ENCODE measurements at regions not wholly inside any gene's neighbourhood (a gene's known extent, or its start where the extent isn't known, plus 50 kb on each side); places are given as distances from the start of the nearest gene placed in this dataset.

DNA sequence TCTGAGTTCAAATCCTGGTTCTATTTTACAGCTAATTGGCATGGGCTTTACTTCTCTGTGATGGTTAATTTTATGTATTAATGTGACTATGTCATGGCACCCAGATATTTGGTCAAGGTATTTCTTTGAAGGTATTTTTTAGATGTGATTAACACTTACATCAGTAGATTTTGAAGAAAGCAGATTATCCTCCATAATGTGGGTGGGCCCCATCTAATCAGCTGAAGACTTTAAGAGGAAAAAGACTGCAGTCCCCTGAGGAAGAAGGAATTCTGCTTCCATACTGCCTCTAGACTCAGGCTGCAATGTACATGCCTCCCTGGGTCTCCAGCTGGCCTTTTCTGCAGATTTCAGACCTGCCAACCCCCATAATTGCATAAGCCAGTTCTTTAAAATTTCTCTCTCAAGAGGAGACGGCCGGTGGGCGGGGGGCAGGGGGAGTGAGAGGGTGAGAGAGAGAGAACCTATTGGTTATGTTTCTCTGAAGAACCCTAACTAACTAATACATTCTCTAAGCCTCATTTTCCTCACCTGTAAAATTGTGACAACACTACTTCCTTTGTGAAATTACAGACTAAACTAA is 338.2 kb upstream of the PRDM1 start:
- TF ChIP-seq POLR2A (IDR thresholded peaks at IDR 0.05) = no peak
- TF ChIP-seq, protein P1, sequence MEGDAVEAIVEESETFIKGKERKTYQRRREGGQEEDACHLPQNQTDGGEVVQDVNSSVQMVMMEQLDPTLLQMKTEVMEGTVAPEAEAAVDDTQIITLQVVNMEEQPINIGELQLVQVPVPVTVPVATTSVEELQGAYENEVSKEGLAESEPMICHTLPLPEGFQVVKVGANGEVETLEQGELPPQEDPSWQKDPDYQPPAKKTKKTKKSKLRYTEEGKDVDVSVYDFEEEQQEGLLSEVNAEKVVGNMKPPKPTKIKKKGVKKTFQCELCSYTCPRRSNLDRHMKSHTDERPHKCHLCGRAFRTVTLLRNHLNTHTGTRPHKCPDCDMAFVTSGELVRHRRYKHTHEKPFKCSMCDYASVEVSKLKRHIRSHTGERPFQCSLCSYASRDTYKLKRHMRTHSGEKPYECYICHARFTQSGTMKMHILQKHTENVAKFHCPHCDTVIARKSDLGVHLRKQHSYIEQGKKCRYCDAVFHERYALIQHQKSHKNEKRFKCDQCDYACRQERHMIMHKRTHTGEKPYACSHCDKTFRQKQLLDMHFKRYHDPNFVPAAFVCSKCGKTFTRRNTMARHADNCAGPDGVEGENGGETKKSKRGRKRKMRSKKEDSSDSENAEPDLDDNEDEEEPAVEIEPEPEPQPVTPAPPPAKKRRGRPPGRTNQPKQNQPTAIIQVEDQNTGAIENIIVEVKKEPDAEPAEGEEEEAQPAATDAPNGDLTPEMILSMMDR (IDR thresholded peaks at IDR 0.05) = no peak
- intact Hi-C loops (cut with DNase I) = no loop called here
- Histone ChIP-seq H3K4me3 (replicated peaks in 1 of 3) (no peak overlapping the region), H3K27ac (peak overlapping the region in 2 of 3 donors; percentile 56 to 71), H3K4me1 (peaks cover 0 to 14% of the 10 kb centered on the region in 2 donors), H3K27me3 (no peaks in the 10 kb centered on the region), H3K9me3 (no peaks in the 10 kb centered on the region), H3K36me3 (no peaks in the 10 kb centered on the region)
- no peak for DNase-seq
- WGBS, 2 donors = 80 to 89% methylated on average over 3 of the region's 3 CpGs

DNA sequence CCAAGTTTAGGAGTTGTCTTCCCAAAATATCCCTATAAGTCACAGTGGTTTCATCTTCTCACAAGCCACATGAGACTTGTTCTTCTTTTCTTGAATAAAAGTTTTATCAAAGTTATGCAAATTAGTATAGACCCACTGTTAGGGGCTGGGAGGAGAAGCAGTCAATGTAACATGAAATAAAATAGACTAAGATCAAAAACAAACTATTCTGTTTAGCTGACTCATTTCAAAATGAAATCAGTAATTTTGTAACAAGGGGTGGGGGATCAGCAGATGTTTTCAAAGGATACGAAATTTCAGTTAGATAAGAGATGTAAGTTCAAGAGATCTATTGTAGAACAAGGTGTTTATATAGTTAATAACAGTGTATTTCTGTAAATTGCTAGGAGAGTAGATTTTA is 339.6 kb upstream of the PRDM1 start:
- no peak for TF ChIP-seq POLR2A (IDR thresholded peaks at IDR 0.05)
- TF ChIP-seq, protein P1 (IDR thresholded peaks at IDR 0.05) = no peak
- WGBS, 2 donors = 81 to 84% methylated on average over 1 of the region's 1 CpG
- intact Hi-C loops (cut with DNase I) = no loop called here

DNA sequence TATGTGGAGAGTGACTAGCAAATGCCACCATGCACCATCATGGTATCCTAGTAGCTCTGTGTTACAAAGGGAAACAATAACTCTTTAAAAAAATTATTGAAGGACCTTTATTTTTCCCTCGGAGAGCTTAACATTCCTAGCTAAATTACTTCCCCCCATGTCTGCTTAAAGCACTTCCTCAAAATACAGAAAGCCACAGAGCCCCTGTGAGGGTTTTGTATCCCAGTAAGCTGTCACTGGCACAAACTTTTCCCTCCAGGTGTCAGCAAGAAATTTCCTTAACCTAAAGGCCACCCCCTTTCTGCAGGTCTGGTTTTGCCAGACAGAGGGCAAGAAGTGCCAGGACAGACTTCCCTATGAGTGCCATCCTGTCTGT is 340.0 kb upstream of the PRDM1 start:
- no peak for DNase-seq
- Histone ChIP-seq H3K27me3 (no peaks in the 10 kb centered on the region), H3K27ac (no peak overlapping the region), H3K4me3 (replicated peaks in 1 of 3) (no peak overlapping the region), H3K4me1 (peaks cover 0 to 14% of the 10 kb centered on the region in 2 donors), H3K9me3 (no peaks in the 10 kb centered on the region), H3K36me3 (no peaks in the 10 kb centered on the region)
- TF ChIP-seq, protein P1 (IDR thresholded peaks at IDR 0.05) = no peak
- no peak for TF ChIP-seq POLR2A (IDR thresholded peaks at IDR 0.05)
- intact Hi-C loops (cut with DNase I) = no loop called here
- WGBS, 2 donors = 32 to 45% methylated on average over 1 of the region's 1 CpG

More for the DNA sequence above, 339.6 kb upstream of the PRDM1 start:
- H3K4me3 ChIP-seq (replicated peaks in 1 of 3) = no peak overlapping the region
- no peaks in the 10 kb centered on the region for H3K9me3 ChIP-seq
- no peaks in the 10 kb centered on the region for H3K27me3 ChIP-seq
- H3K36me3 ChIP-seq = no peaks in the 10 kb centered on the region
- H3K4me1 ChIP-seq = peaks cover 0 to 14% of the 10 kb centered on the region in 2 donors
- H3K27ac ChIP-seq = no peak overlapping the region
- no peak for DNase-seq

DNA sequence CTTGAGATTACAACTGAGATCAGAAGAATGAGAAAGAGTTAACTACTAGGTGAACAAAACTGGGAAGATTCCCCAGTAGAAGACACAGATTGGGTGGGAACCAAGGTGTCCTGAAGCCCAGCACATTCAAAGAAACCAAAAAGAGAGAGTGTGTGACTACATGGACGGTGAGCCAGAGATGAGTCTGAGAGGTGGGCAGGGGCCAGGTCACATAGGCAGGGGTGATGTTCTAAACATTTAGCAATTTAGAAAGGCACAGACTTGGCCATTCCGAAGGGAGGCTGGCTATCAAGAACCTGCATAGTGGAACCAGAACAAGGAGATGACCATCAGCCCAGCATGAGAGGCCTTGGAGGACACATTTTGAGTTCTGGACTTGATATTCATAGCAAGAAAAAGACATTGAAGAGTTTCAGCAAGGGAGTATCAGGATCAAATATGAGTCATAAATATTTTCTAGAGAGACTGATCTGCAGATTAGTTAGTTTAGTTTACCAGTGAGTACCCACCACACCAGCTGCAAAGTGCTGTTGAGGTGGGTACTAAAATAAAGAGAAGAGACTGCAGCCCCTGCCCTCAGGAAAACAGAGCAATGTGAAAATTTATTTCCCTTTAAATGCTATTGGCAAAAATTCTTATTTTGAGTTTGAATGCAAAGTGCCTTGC is 340.5 kb upstream of the PRDM1 start:
- DNase-seq = no peak
- Histone ChIP-seq H3K27me3 (no peaks in the 10 kb centered on the region), H3K27ac (no peak overlapping the region), H3K4me3 (replicated peaks in 1 of 3) (no peak overlapping the region), H3K4me1 (peaks cover 0 to 14% of the 10 kb centered on the region in 2 donors), H3K9me3 (no peaks in the 10 kb centered on the region), H3K36me3 (no peaks in the 10 kb centered on the region)
- no peak for TF ChIP-seq POLR2A (IDR thresholded peaks at IDR 0.05)
- TF ChIP-seq, protein P1 (IDR thresholded peaks at IDR 0.05) = no peak
- intact Hi-C loops (cut with DNase I) = no loop called here
- WGBS, 2 donors = 93 to 98% methylated on average over 2 of the region's 2 CpGs

DNA sequence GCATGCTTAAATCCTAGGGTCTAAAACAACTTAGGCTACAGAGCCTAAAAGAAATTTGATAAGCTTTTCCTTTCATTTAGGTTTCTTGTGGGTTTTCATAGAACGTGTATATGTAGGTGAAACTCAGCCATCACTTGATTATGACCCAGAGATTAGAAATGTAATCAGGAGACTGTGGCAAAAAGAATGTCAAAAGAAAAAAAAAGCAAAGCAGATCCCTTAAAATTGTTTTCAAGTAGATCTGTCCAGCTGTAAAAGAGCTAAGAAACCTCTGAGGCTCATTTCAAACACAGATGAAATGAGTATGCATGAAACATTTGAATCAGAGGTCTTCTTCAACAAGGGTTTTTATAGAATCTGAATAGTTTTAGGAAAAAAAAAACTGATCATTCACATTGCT is 341.3 kb upstream of the PRDM1 start:
- Histone ChIP-seq H3K4me1 (peaks cover 0 to 14% of the 10 kb centered on the region in 2 donors), H3K9me3 (no peaks in the 10 kb centered on the region), H3K27me3 (no peaks in the 10 kb centered on the region), H3K4me3 (replicated peaks in 1 of 3) (no peak overlapping the region), H3K36me3 (no peaks in the 10 kb centered on the region), H3K27ac (no peak overlapping the region)
- TF ChIP-seq, protein P1 (IDR thresholded peaks at IDR 0.05) = no peak
- TF ChIP-seq POLR2A (IDR thresholded peaks at IDR 0.05) = no peak
- 86 to 95% methylated on average over 1 of the region's 1 CpG for WGBS, 2 donors
- intact Hi-C loops (cut with DNase I) = no loop called here
- no peak for DNase-seq

All from thyroid gland (tissue), 4 donors.